GM18498 (cell line): ENCODE measurements at regions not wholly inside any gene's neighbourhood (a gene's known extent, or its start where the extent isn't known, plus 50 kb on each side); places are given as distances from the start of the nearest gene placed in this dataset.
"Not testable (repeated sequence)": the region's sequence is repeated elsewhere in the genome, so short reads cannot be mapped to it uniquely, and the experiment has no call there.

Experiments used
- ATAC-seq: cut with Tn5 transposase; IDR thresholded peaks from one replicate; pipeline ENCODE4 v1.9.1; 2021; ENCODE audit warnings: mild to moderate bottlenecking, moderate library complexity; ENCODE audit not compliant: unreplicated experiment

GRCh38 chr2:189231719-189232323 is 52.3 kb upstream of the COL5A2 start:
- no peak for ATAC-seq

- ATAC-seq: peak; percentile 82
Observed at GRCh38 chr2:189232759-189233406, 53.3 kb upstream of the COL5A2 start.

- no peak for ATAC-seq
Observed at GRCh38 chr2:189233527-189233926, 54.0 kb upstream of the COL5A2 start.

DNA sequence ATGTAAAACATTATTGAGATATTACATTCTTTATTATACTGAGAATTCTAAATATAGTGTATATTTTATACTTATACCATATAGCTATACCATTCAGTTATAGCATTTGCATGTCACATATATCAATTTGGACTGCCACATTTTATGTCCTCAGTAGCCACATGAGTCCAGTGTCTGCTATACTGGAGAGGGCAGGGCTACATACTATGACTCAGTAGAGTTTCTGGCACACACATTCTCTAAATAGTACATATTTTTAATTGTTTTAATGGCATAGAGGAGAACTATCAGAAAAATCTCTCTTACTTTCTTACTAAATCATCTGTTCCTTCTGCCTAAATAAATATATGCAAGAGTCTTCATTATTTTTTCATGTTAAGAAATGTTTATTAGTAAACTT is 55.4 kb upstream of the COL5A2 start:
- no peak for ATAC-seq

GRCh38 chr2:189236066-189236465 is 56.5 kb upstream of the COL5A2 start:
- no peak for ATAC-seq

DNA sequence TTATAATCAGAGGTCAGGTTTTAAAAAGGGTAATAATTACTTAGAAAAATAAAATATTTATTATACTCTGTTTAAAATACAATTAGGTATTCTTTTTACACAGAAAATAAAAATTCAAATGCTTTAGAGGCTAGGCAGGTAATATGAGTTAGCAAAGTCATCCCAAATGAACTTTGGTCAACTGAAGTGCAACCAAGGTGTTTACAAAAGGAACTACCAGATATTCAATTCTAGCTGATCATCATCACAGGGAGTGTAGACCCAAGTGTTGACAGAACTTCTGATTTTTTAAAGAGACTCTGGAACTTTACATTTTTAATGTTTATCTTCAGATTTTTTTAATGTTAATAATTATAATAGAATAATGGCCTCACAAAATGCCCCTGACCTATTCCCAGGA is 59.3 kb upstream of the COL5A2 start:
- ATAC-seq: no peak

DNA sequence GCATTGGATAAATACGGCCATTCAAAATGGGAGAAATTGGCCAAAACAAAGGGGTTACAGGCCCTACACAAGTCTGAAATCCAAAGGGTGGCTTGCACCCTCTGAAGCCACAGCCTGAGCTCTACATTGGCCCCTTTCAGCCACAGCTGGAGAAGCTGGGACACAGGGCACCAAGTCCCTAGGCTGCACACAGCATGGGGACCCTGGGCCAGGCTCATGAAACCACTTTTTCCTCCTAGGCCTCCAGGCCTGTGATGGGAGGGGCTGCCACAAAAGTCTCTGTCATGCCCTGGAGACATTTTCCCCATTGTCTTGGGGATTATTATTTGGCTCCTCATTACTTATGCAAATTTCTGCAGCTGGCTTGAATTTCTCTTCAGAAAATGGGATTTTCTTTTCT is 64.3 kb upstream of the COL5A2 start:
- not testable (repeated sequence) for ATAC-seq

DNA sequence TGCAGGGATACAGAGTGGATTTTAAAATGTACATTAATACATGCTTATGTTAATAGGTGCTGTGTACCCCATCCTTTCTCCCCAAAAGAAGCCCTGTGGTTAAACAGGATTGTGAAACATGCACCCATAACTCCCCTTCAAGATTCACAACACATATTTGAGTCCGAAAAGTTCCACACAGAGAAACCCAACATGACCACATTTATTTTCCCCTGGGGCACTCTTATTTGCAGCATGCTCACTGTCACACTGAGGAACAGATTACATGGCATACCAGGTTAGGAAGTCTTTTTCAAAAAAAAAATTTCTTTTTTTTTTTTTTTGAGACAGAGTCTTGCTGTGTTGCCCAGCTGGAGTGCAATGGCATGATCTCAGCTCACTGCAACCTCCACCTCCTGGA is 67.7 kb upstream of the COL5A2 start:
- ATAC-seq: no peak

- ATAC-seq: no peak
Observed at GRCh38 chr2:189248141-189248540, 68.6 kb upstream of the COL5A2 start.

- ATAC-seq: no peak
Observed at GRCh38 chr2:189249171-189249570, 69.6 kb upstream of the COL5A2 start.

- ATAC-seq: no peak
Observed at GRCh38 chr2:189249901-189250300, 70.3 kb upstream of the COL5A2 start.

- no peak for ATAC-seq
Observed at GRCh38 chr2:189252991-189253675, 73.6 kb upstream of the COL5A2 start.

- no peak for ATAC-seq
Observed at GRCh38 chr2:189253836-189254235, 74.3 kb upstream of the COL5A2 start.

- no peak for ATAC-seq
Observed at GRCh38 chr2:189254268-189254883, 74.8 kb upstream of the COL5A2 start.

DNA sequence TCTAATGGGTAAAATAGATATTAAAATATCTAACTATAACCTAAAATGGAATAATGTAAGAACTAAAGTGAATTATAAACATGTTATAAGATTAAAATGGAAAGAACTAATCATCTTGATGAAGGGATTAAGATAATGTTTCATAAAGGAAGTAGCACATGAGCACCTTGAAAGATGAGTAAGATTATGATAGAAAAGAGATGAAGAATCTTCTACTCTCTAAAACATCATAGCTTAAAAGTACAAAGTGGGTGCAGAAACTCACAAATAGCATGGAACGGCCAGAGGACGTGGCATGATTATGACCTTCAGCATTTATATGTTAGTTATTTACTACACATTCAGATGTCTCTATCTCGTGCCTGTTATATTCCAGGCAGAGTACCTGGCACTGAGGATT is 76.2 kb upstream of the COL5A2 start:
- ATAC-seq: no peak

DNA sequence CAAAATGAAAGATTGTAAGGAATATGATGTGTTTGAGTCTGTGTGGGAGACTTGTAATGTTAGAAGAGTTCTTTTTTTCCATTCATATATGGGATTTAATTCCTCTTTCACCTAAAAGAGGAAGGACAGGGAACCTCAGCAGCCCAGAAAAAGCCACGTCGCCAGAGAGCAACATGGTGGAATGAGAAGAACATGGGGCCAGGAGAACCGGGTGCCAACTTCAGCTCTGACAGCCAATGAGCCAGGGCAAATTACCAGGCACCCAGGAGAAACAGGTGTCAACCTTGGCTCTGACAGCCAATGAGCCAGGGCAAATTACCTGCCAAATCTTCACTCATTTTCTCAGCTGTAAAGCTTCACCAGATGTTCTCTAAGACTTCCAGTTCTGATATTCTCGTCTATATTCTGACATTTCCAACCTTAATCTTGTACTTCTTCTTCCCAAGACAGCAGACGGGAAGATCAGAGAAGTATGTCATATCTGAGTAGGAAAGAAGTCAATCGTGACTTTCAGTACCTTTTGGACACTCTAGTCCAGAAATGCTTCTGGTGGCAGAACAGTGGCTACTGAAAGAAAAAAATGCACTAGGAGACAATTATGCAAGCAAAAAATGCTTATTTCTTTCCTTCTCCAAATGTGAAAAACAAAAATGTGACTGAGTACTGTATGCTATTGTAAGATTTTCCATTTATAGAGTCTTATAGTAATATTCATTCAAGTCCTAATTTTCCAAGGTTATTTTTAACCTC is 79.2 kb upstream of the COL5A2 start:
- no peak for ATAC-seq

GRCh38 chr2:189260361-189260814 is 80.8 kb upstream of the COL5A2 start:
- no peak for ATAC-seq

- ATAC-seq: no peak
Observed at GRCh38 chr2:189261431-189261841, 81.9 kb upstream of the COL5A2 start.

DNA sequence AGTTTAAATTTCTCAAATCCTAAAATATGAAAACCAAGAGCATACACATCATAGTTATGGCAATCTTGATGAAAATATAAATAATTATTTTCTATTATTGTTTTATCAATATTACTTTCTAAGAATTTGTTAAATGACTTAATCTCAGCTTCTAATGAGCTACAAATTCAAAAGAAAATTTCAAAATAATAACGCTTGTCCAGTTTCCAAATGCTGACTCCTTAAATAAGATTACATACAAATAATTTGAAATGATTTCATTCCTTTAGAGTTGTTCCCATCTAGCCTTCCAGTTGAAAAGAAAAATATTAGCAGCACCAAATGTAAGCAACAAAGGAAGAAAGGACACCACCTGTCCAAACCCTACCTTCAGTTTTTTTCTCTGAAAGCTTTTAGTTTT is 82.4 kb upstream of the COL5A2 start:
- no peak for ATAC-seq

GRCh38 chr2:189265696-189266320 is 86.2 kb upstream of the COL5A2 start:
- no peak for ATAC-seq

- ATAC-seq: no peak
Observed at GRCh38 chr2:189267491-189267890, 87.9 kb upstream of the COL5A2 start.
